A549 (cell line): ENCODE measurements at regions not wholly inside any gene's neighbourhood (a gene's known extent, or its start where the extent isn't known, plus 50 kb on each side); places are given as distances from the start of the nearest gene placed in this dataset.

Experiments
- ATAC-seq, 2 experiments: fragments of 200-7000 bp in 1 of 2; fragments of >200 bp in 1 of 2; cut with Nextera tagmentation in 1 of 2; cut with Tn5 transposase in 1 of 2; 3 replicates each; pipeline versions ENCODE4 v1.8.0 to v1.9.1; 2018 to 2020; ENCODE audit warnings: mild to moderate bottlenecking in 1 of 2, moderate library complexity in 1 of 2
- CTCF ChIA-PET: fragments of 300-600 bp; sonication (Branson Sonifier 250); formaldehyde crosslinking; extraction: SDS; loops from one replicate; lab custom pipeline; 2021; ENCODE audit warnings: antibody characterized with exemption, inconsistent platforms; lab: Yijun Ruan, JAX
- POLR2A ChIA-PET: fragments of 350-600 bp; formaldehyde crosslinking; extraction: SDS; loops from one replicate; lab custom pipeline; 2021; ENCODE audit warnings: antibody characterized with exemption, inconsistent platforms; lab: Yijun Ruan, JAX
- DNase-seq, 2 experiments: peaks; one replicate each; pipeline versions ENCODE4 v3.0.0 to v3.0.0-alpha.2; 2011 to 2016; ENCODE audit warnings: low read depth in 1 of 2, low spot score in 1 of 2
- FAIRE-seq: peaks from 2 replicates; lab custom pipeline; 2011; peaks lifted over from hg19 to GRCh38; lab: Jason Lieb, UNC
- H3K27ac ChIP-seq, 2 experiments: fragments of >200 bp; sonication (Bioruptor Twin); formaldehyde crosslinking; 3 replicates each; pipeline ENCODE4 v1.5.1; 2016 to 2017
- H3K4me1 ChIP-seq: fragments of >200 bp; sonication (Bioruptor Twin); formaldehyde crosslinking; 3 replicates; pipeline ENCODE4 v1.6.1; 2016
- H3K4me2 ChIP-seq: fragments of >200 bp; sonication (Bioruptor Twin); formaldehyde crosslinking; 3 replicates; pipeline ENCODE4 v1.6.1; 2016
- H3K4me3 ChIP-seq: fragments of >200 bp; sonication (Bioruptor Twin); formaldehyde crosslinking; 3 replicates; pipeline ENCODE4 v1.5.1; 2016
- H3K9me3 ChIP-seq: fragments of >200 bp; sonication (Bioruptor Twin); formaldehyde crosslinking; 3 replicates; pipeline ENCODE4 v1.6.1; 2016
- BHLHE40 ChIP-seq: IDR thresholded peaks from 2 replicates; pipeline ENCODE4 v1.6.1; 2012; ENCODE audit warnings: low read depth, low read length, inconsistent platforms
- CBX8 ChIP-seq: fragments of 200-600 bp; sonication (generic); IDR thresholded peaks from 2 replicates; pipeline ENCODE4 v1.6.1; 2016
- CEBPB ChIP-seq, 2 experiments: fragments of >200 bp in 1 of 2; sonication (Bioruptor Twin) in 1 of 2; formaldehyde crosslinking in 1 of 2; IDR thresholded peaks; 2 replicates each; pipeline ENCODE4 v1.6.1; 2012 to 2016
- CHD2 ChIP-seq: fragments of 150-350 bp; IDR thresholded peaks from 2 replicates; pipeline ENCODE4 v1.6.1; 2014; ENCODE audit warnings: low read length; ENCODE audit not compliant: partially characterized antibody
- CHD4 ChIP-seq: fragments of 200-600 bp; sonication (generic); IDR thresholded peaks from 2 replicates; pipeline ENCODE4 v1.6.1; 2016; ENCODE audit warnings: antibody characterized with exemption, mild to moderate bottlenecking, borderline replicate concordance
- CTCF ChIP-seq: fragments of >200 bp; sonication (Bioruptor Twin); formaldehyde crosslinking; IDR thresholded peaks from 3 replicates; pipeline ENCODE4 v1.5.1; 2016
- EHF ChIP-seq: fragments of 250-450 bp; sonication (Bioruptor Pico); IDR thresholded peaks from 2 replicates; pipeline ENCODE4 v1.5.0; 2020; ENCODE audit warnings: mild to moderate bottlenecking
- ELK1 ChIP-seq: fragments of 150-350 bp; IDR thresholded peaks from 2 replicates; pipeline ENCODE4 v1.6.1; 2014; ENCODE audit warnings: low read depth, mild to moderate bottlenecking, low read length
- EP300 ChIP-seq, 2 experiments: fragments of >200 bp; sonication (Bioruptor Twin); formaldehyde crosslinking; IDR thresholded peaks; 2 replicates in 1 of 2; 3 replicates in 1 of 2; pipeline ENCODE4 v1.6.1; 2016 to 2017
- ESRRA ChIP-seq: fragments of 150-350 bp; IDR thresholded peaks from 2 replicates; pipeline ENCODE4 v1.6.1; 2014; ENCODE audit warnings: mild to moderate bottlenecking, low read length, borderline replicate concordance
- FOSB ChIP-seq: fragments of 250-450 bp; sonication (Bioruptor Pico); IDR thresholded peaks from 2 replicates; pipeline ENCODE4 v1.5.0; 2020; ENCODE audit warnings: mild to moderate bottlenecking, moderate library complexity
- FOXS1 ChIP-seq: fragments of 250-450 bp; sonication (Bioruptor Pico); IDR thresholded peaks from 2 replicates; pipeline ENCODE4 v1.5.0; 2020; ENCODE audit warnings: mild to moderate bottlenecking, moderate library complexity
- HDAC2 ChIP-seq: fragments of 200-600 bp; sonication (generic); IDR thresholded peaks from 2 replicates; pipeline ENCODE4 v1.6.1; 2016
- HES2 ChIP-seq: fragments of >200 bp; sonication (Bioruptor Twin); formaldehyde crosslinking; IDR thresholded peaks from 2 replicates; pipeline ENCODE4 v1.6.1; 2016
- HOXA7 ChIP-seq: fragments of 250-450 bp; sonication (Bioruptor Pico); IDR thresholded peaks from 2 replicates; pipeline ENCODE4 v1.5.0; 2020; ENCODE audit warnings: mild to moderate bottlenecking, moderate library complexity
- HOXB13 ChIP-seq: fragments of 250-450 bp; sonication (Bioruptor Pico); IDR thresholded peaks from 2 replicates; pipeline ENCODE4 v1.5.0; 2020; ENCODE audit warnings: low read depth, mild to moderate bottlenecking, moderate library complexity
- HOXB5 ChIP-seq: fragments of 250-450 bp; sonication (Bioruptor Pico); IDR thresholded peaks from 2 replicates; pipeline ENCODE4 v1.5.0; 2020; ENCODE audit warnings: mild to moderate bottlenecking, moderate library complexity
- JUNB ChIP-seq: fragments of >200 bp; sonication (Bioruptor Twin); formaldehyde crosslinking; IDR thresholded peaks from 2 replicates; pipeline ENCODE4 v1.6.1; 2016
- MAX ChIP-seq: IDR thresholded peaks from 2 replicates; pipeline ENCODE4 v1.6.1; 2012
- MAZ ChIP-seq: fragments of 150-350 bp; IDR thresholded peaks from 2 replicates; pipeline ENCODE4 v1.6.1; 2014; ENCODE audit warnings: antibody characterized with exemption, low read depth, low read length, borderline replicate concordance
- MYC ChIP-seq: IDR thresholded peaks from 2 replicates; pipeline ENCODE4 v1.6.1; 2012; ENCODE audit warnings: mild to moderate bottlenecking, inconsistent platforms, low read length, improper control_type of control experiment, borderline replicate concordance
- NR3C1 ChIP-seq: fragments of >200 bp; sonication (Bioruptor Twin); formaldehyde crosslinking; IDR thresholded peaks from 3 replicates; pipeline ENCODE4 v1.6.1; 2017
- PBX3 ChIP-seq: IDR thresholded peaks from 2 replicates; pipeline ENCODE4 v1.6.1; 2012
- POLR2A ChIP-seq: IDR thresholded peaks from 2 replicates; pipeline ENCODE4 v1.6.1; 2012; ENCODE audit warnings: mild to moderate bottlenecking, low read length
- POLR2AphosphoS2 ChIP-seq: conservative IDR thresholded peaks from 2 replicates; pipeline ENCODE4 v1.6.1; 2012; ENCODE audit warnings: low read length, improper control_type of control experiment, inconsistent platforms
- RAD21 ChIP-seq, 2 experiments: fragments of >200 bp in 1 of 2; sonication (Bioruptor Twin) in 1 of 2; formaldehyde crosslinking in 1 of 2; IDR thresholded peaks in 1 of 2; conservative IDR thresholded peaks in 1 of 2; 2 replicates in 1 of 2; 3 replicates in 1 of 2; pipeline ENCODE4 v1.6.1; 2012 to 2018; ENCODE audit warnings: inconsistent platforms in 1 of 2
- RCOR1 ChIP-seq: fragments of 150-350 bp; IDR thresholded peaks from 2 replicates; pipeline ENCODE4 v1.6.1; 2014; ENCODE audit warnings: antibody characterized with exemption, low read length, low read depth
- RFX5 ChIP-seq: fragments of 450-650 bp; IDR thresholded peaks from 2 replicates; pipeline ENCODE4 v1.7.1; 2014; ENCODE audit warnings: antibody characterized with exemption, mild to moderate bottlenecking, moderate library complexity
- SREBF2 ChIP-seq: fragments of 450-650 bp; IDR thresholded peaks from 2 replicates; pipeline ENCODE4 v1.6.1; 2014; ENCODE audit warnings: mild to moderate bottlenecking, moderate library complexity
- TFCP2L1 ChIP-seq: fragments of 250-450 bp; sonication (Bioruptor Pico); IDR thresholded peaks from 2 replicates; pipeline ENCODE4 v1.5.0; 2021; ENCODE audit warnings: mild to moderate bottlenecking
- TP53 ChIP-seq: fragments of 250-450 bp; sonication (Bioruptor Pico); IDR thresholded peaks from 2 replicates; pipeline ENCODE4 v1.5.0; 2021; ENCODE audit warnings: mild to moderate bottlenecking, moderate library complexity
- WGBS: methylation state at CpG from one replicate; pipeline ENCODE4 v1.1.6; 2017; ENCODE audit errors: missing lambda C conversion rate; 5-methylcytosine and 5-hydroxymethylcytosine counted together

GRCh38 chr4:55008166-55009056 lies 117.0 kb downstream of the KDR start:
- ATAC-seq = no peak; a peak in 1 of 6 replicates
- POLR2A ChIA-PET = no interaction called here

GRCh38 chr4:55005910-55006309 lies 119.5 kb downstream of the KDR start:
- Histone ChIP-seq H3K4me3 (no peak overlapping the region), H3K4me2 (no peak overlapping the region), H3K27ac (no peak overlapping the region), H3K4me1 (no peaks in the 10 kb centered on the region), H3K9me3 (no peaks in the 10 kb centered on the region)
- ChIA-PET POLR2A (no interaction called here), CTCF (no interaction called here)
- ATAC-seq (no peak), DNase-seq (no peak), FAIRE-seq (no peak)
- 47% methylated on average over 2 of the region's 2 CpGs for WGBS
- TF ChIP-seq PBX3 (no peak), HDAC2 (no peak), CHD4 (no peak), SREBF2 (no peak), ESRRA (no peak)

More at GRCh38 chr4:55008166-55009056, 117.0 kb downstream of the KDR start:
- Histone ChIP-seq H3K27ac (no peak overlapping the region), H3K4me1 (no peaks in the 10 kb centered on the region), H3K4me3 (no peak overlapping the region), H3K9me3 (no peaks in the 10 kb centered on the region), H3K4me2 (no peak overlapping the region)
- WGBS = 14% methylated on average over 10 of the region's 20 CpGs
- TF ChIP-seq RFX5 (no peak), MAX (no peak), RAD21 (conservative IDR thresholded peaks at IDR 0.05 in 1 of 2, IDR thresholded peaks at IDR 0.05 in 1 of 2) (no peak), CHD2 (no peak), MAZ (no peak), BHLHE40 (no peak), ELK1 (no peak), FOSB (CRISPR knock-in tag) (no peak), FOXS1 (CRISPR knock-in tag) (no peak), TFCP2L1 (no peak), HDAC2 (no peak), SREBF2 (no peak), RCOR1 (no peak), CHD4 (no peak), HOXB5 (CRISPR knock-in tag) (no peak), HOXB13 (CRISPR knock-in tag) (no peak), EHF (no peak), PBX3 (no peak)
- CTCF ChIA-PET = no interaction called here
- DNase-seq (peak in 1 of 2 experiments; percentile 1), FAIRE-seq (no peak)

GRCh38 chr4:55004831-55005230 lies 120.6 kb downstream of the KDR start:
- Histone ChIP-seq H3K9me3 (no peaks in the 10 kb centered on the region), H3K4me2 (no peak overlapping the region), H3K27ac (no peak overlapping the region), H3K4me1 (no peaks in the 10 kb centered on the region), H3K4me3 (no peak overlapping the region)
- DNase-seq = no peak
- FAIRE-seq = no peak
- no peak for ATAC-seq
- ChIA-PET POLR2A (no interaction called here), CTCF (no interaction called here)
- 0% methylated on average over 1 of the region's 1 CpG for WGBS
- TF ChIP-seq MAX (no peak), POLR2AphosphoS2 (no peak), CEBPB (IDR thresholded peaks at IDR 0.05) (no peak), EP300 (IDR thresholded peaks at IDR 0.05) (no peak), NR3C1 (no peak), HOXB13 (CRISPR knock-in tag) (no peak), CHD2 (no peak), POLR2A (no peak), HOXA7 (no peak), TP53 (CRISPR knock-in tag) (no peak), MYC (no peak), JUNB (no peak), CTCF (no peak), BHLHE40 (no peak), CBX8 (no peak), HES2 (no peak)
- TF ChIP-seq, all 56 proteins: peak for 0
